ENCODE measurements at regions not wholly inside any gene's neighbourhood (a gene's known extent, or its start where the extent isn't known, plus 50 kb on each side); places are given as distances from the start of the nearest gene placed in this dataset.

DNA sequence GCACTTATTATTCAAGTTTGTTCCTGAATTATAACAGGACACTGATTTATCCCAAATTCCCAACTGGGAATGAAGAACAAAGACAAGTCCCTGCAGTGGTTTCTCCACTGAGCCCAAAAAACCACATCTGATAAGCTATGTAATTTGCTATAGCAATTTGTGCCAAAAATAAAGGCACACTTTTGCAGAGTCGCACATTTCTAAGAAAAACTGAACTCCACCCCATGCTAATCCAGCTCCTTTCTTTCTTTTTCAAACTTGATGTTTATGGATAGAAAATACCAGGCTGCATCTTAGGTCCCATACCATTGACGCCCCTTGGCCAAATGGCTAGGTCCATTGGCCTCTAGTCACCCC lies 170.2 kb upstream of the CITED2 start:
- no peak overlapping the region for H3K4me3 ChIP-seq
- intact Hi-C loops (cut with DNase I) = no loop called here

DNA sequence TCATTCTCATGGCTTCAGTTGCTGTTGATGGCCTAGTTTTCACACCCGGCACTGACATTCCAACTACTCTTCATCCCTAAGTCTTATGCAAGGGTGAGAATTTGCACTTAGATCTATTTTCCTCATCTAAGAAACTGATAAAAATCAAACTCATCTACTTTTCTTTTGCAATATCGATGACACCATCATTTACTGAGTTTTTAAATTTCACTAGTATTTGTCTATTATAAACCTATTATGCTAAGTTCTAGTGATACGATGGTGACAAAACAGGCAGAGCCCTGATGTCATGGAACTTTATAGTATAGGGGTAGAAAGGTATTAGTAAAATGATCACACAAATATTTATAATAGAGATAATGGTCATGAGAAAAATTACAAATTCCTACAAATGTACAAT lies 167.9 kb upstream of the CITED2 start:
- Histone ChIP-seq H3K27ac (no peak overlapping the region), H3K4me3 (no peak overlapping the region), H3K9me3 (no peaks in the 10 kb centered on the region), H3K27me3 (no peaks in the 10 kb centered on the region), H3K4me1 (peaks cover 0 to 43% (median 3%) of the 10 kb centered on the region in 12 donors), H3K36me3 (no peaks in the 10 kb centered on the region)
- intact Hi-C loops (cut with DNase I) = no loop called here
- no peak for ATAC-seq
- TF ChIP-seq POLR2A (IDR thresholded peaks at IDR 0.05) = no peak
- no peak for TF ChIP-seq CTCF (IDR thresholded peaks at IDR 0.05)
- DNase-seq = no peak
- 95 to 99% (median 96%) methylated on average over 3 of the region's 3 CpGs for whole genome bisulfite sequencing, 4 donors

More for the DNA sequence above, 170.2 kb upstream of the CITED2 start:
- Histone ChIP-seq H3K36me3 (no peaks in the 10 kb centered on the region), H3K27ac (peak overlapping the region in 2 of 12 donors; percentile 3 to 4), H3K9me3 (no peaks in the 10 kb centered on the region), H3K4me1 (peaks cover 0 to 48% (median 4%) of the 10 kb centered on the region in 12 donors), H3K27me3 (no peaks in the 10 kb centered on the region)
- WGBS, 4 donors = 79 to 93% (median 86%) methylated on average over 2 of the region's 2 CpGs
- no peak for DNase-seq
- no peak for ATAC-seq
- TF ChIP-seq POLR2A (IDR thresholded peaks at IDR 0.05) (no peak), CTCF (IDR thresholded peaks at IDR 0.05) (no peak)

DNA sequence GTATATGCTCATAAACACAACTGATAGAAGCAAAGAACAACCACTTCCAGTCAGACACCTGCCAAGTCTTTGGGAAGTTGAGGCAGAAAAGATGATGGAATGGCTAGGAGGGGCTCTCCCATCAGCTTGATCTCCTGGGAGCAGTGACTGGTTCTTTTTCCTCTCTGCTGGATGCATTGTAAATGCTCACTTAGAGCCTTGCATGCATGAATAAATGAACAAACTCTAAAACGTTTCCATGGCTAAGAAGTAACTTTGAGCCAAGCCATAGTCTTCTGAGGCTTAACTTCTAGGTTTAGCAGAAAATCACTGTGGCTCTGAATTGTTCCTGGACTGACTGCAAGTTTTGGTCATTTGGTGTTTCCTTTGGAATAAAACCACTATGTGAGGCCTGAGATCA lies 166.4 kb upstream of the CITED2 start:
- TF ChIP-seq CTCF (IDR thresholded peaks at IDR 0.05) (no peak), POLR2A (IDR thresholded peaks at IDR 0.05) (no peak)
- no peak for ATAC-seq
- H3K4me1 ChIP-seq = peaks cover 0 to 29% (median 2%) of the 10 kb centered on the region in 12 donors
- no peaks in the 10 kb centered on the region for H3K27me3 ChIP-seq
- peak overlapping the region in 1 of 12 donors; percentile 71 for H3K27ac ChIP-seq
- no peak for DNase-seq
- H3K36me3 ChIP-seq = no peaks in the 10 kb centered on the region
- 50 to 73% (median 58%) methylated on average over 1 of the region's 1 CpG for WGBS, 4 donors
- intact Hi-C loops (cut with DNase I) = no loop called here
- H3K9me3 ChIP-seq = no peaks in the 10 kb centered on the region
- H3K4me3 ChIP-seq = no peak overlapping the region

DNA sequence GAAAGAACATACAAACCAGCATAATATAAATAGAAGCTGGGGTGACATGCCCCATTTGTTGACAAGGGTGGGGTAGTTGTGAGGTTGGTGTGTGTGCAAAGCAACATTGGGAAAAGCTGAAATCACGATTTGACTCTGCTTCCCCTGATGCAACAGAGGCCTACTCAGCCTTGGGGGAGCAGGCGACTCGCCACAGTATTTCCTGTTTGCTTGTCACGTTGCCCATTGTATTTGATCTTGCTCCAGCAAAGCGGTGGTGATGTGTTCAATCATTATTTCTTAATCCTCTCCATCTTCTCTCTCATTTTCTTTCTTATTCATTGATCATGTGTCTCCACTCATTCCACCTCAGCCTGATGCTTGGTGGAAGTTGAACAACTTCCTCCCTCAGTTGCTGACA lies 165.8 kb upstream of the CITED2 start:
- no peaks in the 10 kb centered on the region for H3K36me3 ChIP-seq
- intact Hi-C loops (cut with DNase I) = no loop called here
- H3K27me3 ChIP-seq = no peaks in the 10 kb centered on the region
- DNase-seq = peak in 1 of 5 donors; percentile 57
- 54 to 63% (median 60%) methylated on average over 5 of the region's 5 CpGs for WGBS, 4 donors
- TF ChIP-seq POLR2A (IDR thresholded peaks at IDR 0.05) (no peak), CTCF (IDR thresholded peaks at IDR 0.05) (no peak)
- H3K4me1 ChIP-seq = peaks cover 0 to 23% (median 2%) of the 10 kb centered on the region in 12 donors
- no peaks in the 10 kb centered on the region for H3K9me3 ChIP-seq
- peak overlapping the region in 1 of 12 donors; percentile 71 for H3K27ac ChIP-seq
- ATAC-seq = peak in 1 of 4 donors; percentile 10
- no peak overlapping the region for H3K4me3 ChIP-seq

Data from heart left ventricle (tissue), 16 donors.